Fibroblast of skin of left biceps (primary cell): ENCODE measurements at regions not wholly inside any gene's neighbourhood (a gene's known extent, or its start where the extent isn't known, plus 50 kb on each side); places are given as distances from the start of the nearest gene placed in this dataset.

ENCODE experiments used
- DNase-seq, 2 experiments: peaks; one replicate each; pipeline ENCODE4 v3.0.0-alpha.2; 2013; ENCODE audit warnings: low read depth in 2 of 2

DNA sequence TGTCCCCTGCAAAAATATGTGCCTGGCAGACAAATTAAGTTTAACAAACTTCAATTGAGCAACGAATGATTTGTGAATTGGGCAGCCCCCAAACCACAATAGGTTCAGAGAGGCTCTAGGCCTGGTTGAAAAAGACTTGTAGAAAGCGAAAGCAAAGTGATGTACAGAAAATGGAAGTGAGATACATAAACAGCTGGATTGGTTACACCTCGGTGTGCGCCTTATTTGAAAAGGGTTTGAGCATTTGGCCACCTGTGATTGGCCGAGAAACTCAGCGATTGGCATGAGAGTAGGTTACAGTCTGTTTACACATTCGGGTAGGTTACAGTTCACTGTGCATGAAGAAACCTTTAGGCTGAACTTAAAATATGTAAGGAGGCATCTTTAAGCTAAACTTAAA lies 136.9 kb downstream of the CD83 start:
- no peak for DNase-seq

DNA sequence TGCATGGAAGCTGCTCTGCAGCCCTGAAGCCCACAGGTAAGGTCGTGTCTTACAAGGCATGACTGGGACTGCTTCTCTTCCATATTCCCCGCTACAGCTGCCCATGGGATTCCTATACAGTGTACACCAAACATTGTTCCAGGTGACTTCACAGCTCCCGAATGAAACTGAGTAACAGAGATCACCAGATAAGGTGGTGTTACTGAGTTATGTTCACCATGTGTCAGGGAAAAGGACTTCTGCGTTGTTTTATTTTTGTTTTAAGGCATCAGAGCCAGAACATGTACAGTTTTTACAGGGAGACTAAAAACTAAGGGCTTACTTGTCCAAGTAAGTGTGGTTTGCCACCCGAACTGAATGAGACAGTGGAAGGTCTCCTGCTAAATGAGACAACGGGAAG lies 138.3 kb downstream of the CD83 start:
- DNase-seq: no peak

DNA sequence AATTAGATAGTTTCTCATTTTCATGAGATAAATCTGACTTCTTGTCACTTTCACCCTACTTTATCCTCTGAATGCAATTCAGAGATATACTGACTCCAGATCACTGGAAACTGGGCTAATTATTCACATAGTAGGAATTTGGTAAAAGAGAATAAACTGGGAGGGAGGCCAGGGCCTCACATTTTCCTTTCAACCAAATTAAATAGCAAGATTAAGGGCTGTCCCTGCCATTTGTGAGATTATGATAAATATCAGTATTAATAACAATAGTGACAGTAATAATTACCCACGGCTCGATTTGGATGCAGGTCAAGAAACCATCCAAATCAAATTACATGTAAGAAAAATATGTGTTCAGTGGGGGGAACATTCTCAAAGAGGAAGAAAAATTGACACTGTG lies 140.5 kb downstream of the CD83 start:
- DNase-seq: no peak

DNA sequence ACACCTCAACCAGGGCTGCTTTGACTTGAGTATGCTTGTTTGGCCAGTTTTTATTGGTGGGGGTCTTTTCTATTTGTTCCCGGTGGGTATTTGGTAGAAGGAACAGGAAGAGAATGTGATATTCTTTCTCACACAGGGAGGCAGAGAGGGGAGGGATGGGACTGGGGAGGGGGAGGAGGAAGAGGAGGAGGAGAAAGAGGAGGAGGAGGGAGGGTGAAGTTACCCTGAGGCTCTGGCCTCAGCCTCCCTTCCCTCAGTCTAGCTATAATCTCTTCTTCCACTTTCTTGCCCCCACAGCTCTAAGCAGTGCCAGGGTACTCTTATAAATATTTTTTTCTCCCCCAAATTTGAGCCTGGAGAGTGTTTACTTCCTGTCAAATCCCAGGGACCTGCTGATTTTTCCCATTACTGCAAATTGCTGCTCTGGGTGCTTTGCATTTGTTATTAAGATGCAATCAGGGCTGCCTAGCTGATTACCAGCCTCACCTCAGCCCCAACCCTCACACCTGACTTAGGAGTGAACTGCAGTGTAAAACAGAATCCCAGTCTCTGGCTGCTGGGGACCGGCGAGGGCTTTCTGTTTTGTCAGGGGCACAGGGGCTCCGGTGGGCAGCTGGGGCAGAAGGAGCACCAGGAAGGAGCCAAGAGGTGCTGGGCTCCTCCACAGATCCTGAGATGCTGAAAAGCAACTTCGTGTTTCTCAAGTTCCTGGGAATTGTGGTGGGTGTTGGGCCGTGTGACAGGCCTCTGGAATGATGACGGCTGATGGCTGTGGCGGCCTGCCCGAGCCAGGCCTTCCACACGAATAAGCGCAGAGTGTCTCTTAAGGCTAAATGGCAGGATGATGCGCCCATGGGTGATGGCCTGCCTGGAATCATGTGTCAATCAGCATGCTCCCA lies 141.4 kb downstream of the CD83 start:
- no peak for DNase-seq

DNA sequence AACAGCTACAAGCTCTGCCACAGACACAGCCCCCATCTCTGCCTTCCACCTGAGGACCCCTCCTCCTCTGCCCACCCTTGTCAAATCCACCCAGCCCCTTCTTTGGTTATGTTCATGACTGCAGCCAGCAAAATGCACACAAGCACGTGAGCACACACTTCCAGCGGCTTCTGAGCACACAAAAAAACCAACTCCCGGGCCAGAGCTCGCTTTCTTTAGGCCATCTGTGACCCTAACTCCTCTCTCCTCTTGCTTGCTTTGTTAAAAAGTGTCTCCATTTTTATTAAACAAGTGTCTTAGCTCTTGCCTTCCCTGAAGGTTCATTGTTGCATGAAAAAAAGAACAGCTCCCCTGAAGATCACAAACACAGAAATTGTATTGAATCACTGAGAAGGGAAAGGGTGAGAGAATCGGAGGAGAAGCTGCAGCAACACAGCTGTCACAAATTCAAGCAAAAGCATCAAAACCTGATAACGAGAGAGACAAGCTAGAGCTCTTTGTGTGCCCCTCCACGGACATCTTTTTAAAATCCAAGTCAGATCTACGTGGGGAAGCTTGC lies 142.1 kb downstream of the CD83 start:
- no peak for DNase-seq

DNA sequence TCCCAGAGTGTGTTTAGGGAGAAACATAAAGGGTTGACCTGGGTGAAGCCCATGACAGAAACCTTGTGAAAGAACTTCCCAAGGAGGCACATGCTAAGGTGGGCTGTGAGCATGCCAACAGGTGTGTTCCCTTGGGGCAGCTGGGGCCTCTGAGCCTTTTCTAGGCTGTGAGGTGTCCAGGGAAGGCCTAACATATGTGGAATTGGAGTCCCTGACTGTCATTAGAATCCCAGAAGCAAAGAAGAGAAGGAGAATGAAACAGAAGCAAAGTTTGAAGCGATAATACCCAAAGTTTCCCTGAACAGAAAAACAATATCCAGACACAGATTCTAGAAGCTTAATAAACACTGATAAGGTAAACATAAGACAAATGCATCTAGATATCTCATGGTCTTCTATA lies 143.3 kb downstream of the CD83 start:
- DNase-seq: no peak

DNA sequence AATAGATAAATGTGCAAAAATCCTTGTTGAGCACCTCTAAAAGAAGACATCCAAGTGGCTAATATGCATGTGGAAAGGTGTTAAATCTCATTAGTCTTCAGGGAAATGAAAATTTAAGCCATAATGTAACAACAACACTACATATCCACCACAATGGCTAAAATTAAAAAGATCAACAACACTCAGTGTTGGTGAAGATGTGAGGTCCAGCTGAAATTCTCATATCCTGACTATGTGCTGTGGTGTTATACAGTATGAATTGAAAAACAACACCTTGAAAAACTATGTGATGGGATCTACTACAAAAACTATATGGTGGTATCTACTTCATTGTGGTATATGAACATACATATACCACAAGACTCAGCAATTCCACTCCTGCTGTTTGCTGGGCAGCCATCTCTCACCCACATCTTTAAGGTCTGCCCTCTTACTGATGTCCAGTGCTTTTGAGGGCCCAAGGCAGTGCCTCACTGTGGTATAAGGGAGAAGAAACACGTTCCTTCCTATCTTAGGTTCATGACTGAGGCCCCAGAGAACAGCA lies 146.4 kb downstream of the CD83 start:
- DNase-seq: no peak

DNA sequence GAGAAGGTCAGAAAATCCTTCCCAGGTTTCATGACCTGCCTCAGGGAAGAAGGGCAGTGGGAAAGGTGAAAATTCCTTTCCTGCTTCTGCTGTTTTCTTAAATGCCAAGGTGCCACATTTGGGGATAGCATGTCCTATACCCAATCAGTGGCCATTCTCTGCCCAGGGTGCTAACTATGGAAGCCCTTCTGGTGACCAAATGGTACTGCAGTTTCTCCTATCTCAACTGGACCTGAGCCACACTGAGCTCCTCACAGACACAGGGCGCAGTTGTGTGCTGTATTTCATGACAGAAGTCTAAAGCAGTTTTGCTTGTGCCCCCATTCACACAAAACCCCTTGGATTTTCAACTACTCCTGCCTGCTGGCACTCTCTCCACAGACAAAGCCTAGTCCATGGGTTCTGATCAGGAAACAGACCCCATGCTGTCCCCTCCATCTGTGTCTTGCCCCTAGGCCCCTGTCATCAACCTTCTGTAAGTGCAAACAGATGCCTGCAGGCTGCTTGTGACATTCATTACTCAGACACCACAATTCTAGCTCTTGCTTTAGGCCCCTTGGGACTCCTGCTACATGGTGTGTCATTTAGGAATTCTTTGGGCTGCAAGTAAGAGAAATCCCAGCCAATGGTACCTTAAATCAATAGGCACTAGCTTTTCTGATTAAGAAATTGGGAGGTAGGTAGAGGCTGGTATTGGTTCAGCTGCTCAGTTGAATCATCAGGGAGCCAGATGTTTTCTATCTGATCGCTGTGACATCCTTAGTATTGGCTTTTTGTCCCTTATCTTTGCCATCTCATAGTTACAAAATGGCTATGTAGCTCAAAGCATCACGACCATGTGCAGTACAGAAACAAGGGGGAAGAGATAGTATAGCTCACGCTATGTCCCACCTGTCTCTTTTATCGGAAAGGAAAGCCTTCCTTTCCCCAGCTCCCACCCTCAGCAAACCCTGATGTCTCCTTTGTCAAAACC lies 147.8 kb downstream of the CD83 start:
- DNase-seq: no peak

DNA sequence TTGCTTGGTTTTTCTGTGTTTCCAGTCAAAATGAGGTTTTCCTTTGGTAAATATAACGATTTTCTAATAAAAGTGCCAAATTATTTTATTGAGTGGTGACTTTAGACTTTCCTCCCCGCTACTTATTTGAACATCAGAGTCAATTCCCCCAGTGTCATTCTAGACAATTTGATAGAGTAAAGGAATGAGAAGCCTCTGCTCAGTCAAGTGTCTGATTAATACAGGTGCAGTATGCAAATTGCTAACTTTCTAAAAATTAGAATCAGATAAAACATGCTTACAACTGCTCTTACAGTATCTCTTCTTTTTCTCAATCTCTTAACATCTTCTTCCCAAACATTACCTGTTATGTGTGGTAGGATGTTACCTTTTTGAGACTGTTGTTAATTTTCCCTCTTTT lies 148.7 kb downstream of the CD83 start:
- no peak for DNase-seq

DNA sequence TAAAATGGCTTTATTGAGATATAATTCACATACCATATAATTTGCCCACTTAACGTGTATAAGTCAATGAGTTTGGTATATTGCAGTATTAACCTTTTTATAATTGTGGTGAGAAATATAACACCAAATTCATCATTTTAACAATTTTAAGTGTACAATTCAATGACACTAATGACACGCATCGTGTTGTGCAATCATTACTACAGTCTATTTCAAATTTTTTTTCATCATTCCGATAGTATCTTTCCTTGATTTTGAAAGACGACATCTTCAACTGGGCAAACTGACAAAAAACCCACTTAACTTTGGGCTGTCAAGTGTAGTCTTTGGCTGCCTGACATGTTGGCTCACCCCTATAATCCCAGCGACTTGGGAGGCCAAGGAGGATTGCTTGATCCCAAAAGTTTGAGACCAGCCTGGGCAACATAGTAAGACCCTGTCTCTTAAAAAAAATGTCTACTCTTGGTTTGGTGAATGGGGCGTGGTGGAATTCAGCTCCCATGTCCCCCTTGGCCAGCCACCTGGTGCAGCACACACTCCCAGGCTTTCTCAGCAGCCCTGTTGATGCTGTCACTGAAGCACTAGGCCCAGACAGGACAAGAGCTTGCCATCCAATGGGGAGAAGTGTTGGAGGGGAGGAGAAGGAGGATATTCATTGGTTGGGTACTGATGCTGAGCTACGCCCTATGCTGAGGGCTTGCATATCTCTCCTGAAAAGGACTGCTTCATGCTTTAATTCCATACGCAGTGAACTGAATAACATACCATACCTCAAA lies 150.5 kb downstream of the CD83 start:
- no peak for DNase-seq

DNA sequence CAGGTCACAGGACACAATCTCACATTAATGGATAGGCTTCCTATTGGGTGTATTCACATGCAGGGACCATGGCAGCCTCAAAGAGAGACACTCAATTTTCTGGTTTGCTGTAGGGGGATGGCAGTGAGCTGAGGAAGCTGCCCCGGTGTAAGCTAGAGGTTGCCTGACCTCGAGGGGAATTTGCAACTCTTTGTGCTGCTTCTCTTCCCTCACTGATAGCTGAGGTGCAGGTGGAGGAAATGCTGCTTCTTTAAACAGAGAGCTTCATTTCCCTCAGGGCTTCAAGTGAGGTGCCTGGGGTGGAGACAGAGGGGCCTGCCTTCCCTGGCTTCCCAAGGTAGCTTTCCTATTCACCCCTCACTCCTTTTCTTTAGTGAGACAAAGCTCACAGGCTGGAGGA lies 151.9 kb downstream of the CD83 start:
- DNase-seq: no peak

DNA sequence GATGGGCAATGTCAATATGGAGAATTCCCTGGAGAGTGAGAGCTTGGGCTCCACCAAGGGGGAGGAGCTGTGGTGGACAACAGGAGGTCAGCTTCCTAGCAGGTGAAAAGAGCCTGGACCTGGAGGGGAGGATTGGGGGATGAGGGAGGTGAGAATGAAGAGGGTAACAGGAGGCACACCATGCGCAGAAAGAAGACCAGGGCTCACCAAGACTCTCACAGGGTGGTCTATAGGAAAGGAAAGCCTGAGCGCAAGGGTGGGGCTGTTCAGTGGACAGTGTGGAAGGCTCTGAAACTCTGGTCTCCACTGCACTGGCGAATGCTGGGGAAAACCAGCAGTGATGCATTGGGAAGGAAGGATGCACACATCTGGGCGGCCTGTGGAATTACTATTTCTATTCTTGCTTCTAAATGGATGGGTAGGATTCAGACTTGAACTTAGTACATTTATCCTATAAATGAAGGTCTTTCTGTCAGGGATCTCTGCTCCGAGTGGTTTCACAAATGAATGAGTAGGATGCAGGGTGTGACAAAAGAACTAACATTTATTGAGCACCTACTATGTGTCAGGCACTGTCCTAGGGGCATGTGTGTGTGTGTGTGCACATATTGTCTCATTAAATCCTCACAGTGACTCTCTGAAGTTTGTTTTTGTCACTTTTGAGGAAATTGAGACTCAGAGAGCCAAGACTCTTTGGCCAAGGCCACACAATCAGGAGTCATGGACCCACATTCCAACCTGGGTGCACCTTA lies 152.7 kb downstream of the CD83 start:
- no peak for DNase-seq

DNA sequence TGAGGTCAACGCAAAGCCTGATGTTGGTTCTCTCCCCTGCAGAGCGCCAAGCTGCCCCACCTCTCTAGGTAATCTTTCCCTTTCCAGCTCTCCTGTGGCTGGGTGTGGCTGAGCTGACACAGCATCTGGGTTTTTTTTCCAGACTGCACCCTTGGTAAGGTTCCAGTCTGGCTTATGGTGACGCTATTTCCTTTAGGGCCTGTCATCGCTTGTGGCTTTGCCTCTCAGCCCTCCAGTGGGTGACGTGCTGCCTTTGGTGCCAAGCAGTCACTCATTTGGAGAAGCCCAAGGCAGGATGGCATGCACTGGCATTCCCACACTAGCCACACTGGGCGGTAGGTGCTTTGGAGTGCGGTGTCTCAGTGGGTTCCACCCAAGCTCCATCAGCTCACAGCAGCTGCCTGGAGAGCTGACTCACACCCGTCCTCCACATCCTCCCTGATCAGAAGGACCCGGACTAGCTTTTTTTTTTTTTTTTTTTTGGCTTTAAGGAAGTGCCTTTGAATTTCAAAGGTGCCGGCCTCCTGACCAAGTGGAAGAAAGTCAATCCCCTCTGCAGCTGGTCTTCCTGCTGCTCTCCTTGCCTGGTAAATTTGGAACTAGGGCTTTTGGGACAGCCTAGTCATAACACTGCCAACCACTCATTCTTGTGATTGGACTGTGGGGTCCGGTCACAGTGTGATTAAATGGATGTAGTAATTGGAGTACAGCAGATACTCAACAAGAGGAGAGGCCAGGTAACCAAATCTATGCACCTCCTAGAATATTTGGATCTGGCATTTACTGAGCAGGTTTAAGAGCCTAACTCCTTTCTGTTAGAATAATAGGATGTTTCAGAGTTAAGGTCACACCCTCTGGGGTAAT lies 153.6 kb downstream of the CD83 start:
- no peak for DNase-seq

DNA sequence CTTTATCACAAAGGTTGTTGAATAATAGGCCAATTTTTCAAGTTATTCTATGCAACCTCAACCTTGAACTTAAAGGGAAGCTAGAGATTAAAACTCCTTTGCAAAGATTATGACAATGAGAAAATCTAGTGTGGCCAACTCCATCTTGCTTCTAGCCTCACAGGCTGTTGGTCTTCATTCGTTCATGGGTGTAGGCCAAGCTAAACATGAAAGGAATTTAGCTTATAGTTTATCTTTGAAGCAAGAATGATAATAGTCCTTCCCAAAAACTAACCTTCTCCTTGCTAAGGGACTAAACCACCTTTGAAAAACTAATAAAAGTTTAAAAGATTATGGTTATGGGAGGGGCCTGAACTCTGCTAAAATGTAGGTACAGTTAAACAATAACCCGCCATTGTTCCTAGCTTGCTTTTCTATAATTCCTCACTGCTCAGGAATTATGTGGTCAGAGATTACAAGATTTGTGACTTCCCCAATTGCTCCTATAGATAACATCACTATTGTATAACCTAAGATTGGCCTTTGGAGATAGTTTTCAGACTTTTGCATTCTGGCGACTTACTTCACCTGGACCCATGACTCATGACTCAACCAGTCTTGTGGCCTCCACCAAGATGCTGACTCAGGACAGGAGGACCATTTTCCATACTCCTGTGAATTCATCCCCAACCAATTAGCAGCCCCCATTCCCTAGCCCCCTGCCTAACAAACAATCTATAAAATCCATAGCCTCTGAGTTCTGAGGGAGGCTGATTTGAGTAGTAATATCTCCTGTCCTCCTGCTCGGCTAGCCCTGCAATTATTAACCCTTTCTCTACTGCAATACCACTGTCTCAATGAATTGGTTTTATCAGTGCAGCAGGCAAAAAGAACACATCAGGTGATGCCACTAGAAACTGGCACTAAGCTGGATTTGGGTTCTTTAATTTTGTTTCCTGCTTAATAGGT lies 154.5 kb downstream of the CD83 start:
- DNase-seq: no peak

DNA sequence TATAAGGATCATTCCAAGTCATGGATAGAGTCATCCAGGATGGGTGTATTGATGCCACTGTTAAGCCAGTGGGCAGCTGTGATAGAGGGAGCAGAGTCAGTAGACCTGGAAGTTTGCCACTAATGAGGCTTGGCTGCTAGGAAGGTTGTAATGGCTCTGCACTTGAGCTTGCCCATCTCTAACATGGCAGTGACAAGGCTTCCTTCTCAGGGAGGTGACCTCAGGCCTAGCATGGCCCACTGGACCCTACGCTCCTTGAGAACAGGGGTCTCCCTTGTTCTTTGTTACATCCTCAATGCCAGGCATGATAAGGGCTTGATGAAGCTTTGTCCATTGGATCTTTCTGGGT lies 155.1 kb downstream of the CD83 start:
- no peak for DNase-seq

DNA sequence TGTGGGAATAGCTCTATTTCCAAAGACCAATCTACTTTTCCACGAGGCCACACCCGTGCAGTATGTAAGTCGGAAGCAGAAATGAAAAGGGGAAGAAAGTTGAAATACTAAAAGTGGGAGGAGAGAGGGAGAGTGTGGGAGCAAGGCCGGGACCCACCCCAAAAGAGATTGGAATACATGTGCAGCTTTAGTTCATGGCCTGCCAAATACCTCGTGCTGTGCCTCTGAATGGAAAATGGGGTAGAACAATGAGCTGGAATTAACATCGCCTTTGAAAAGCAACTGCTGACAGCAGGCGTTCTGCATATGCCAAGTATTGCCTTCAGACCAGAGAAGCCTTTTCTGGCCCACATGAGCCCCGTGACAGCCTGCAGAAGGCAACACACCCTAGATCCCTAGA lies 155.6 kb downstream of the CD83 start:
- DNase-seq: no peak

DNA sequence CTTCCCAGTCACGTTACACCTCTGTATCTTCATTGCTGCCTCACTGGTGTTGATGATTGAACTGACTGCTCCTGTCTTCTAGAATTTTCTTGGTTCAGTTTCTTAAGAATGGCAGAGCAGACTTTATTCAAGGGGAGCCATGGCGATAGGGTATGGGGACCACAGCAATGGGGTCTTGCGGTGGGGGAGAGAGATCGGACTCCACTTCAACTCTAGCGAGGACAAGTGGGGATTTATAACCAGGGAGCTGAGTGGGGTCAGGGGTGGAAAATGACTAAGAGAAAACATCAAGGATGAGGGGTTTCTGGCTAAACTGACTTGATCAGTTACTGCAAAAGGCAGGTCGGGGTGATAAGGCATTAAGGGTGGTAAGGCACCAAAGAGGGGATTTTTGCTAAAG lies 156.4 kb downstream of the CD83 start:
- DNase-seq: no peak
